ENCODE measurements at regions not wholly inside any gene's neighbourhood (a gene's known extent, or its start where the extent isn't known, plus 50 kb on each side); places are given as distances from the start of the nearest gene placed in this dataset.

- TF ChIP-seq CTCF (IDR thresholded peaks at IDR 0.05; ENCODE audit: low read depth, low read length, missing input control), result no peak
- TF ChIP-seq YY1 (IDR thresholded peaks at IDR 0.05), result no peak
- no peak for TF ChIP-seq SP1 (IDR thresholded peaks at IDR 0.05)
- no peak for TF ChIP-seq ZBTB33 (IDR thresholded peaks at IDR 0.05)
- no peak for TF ChIP-seq GABPA (IDR thresholded peaks at IDR 0.05 in 1 of 2, conservative IDR thresholded peaks at IDR 0.05 in 1 of 2)
- TF ChIP-seq JUND (IDR thresholded peaks at IDR 0.05), result no peak
These were observed 107.9 kb downstream of the AQP9 start for GRCh38 chr15:58246041-58246440.

All from liver (tissue), 3 donors.